ENCODE measurements at regions not wholly inside any gene's neighbourhood (a gene's known extent, or its start where the extent isn't known, plus 50 kb on each side); places are given as distances from the start of the nearest gene placed in this dataset.

DNA sequence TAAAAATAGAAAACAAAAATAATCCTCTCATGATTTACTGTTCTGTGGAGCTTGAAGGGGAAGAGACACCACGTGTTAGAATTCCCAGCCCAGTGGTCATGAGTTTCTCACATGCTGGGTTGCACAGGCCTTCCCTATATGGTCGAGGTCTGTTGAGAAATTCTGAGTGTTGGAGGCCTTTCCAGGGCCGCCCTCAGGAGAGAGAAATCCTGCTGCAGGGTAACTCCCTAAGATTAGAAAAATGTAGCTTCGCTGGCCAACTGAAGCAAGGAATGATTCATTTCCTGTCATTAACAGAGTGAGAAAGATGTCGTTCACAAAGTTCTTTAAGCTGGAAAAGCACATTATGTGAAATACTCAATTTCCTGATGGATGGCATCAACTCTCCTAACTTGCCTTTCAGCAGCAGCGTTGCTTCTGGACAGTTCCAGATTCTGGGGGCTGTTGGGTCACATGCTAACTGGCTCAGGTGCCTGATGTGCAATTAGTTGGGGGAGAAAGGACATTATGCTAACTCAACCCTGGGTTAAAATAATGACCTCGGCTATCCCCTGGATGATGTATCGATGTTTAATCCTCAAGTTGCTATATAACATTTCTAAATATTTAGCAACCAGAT, 104.8 kb upstream of the CD180 start (continued):
- TF ChIP-seq JAZF1 (CRISPR knock-in tag; IDR thresholded peaks at IDR 0.05) (no peak), TEAD4 (CRISPR knock-in tag; IDR thresholded peaks at IDR 0.05) (no peak), KAT7 (CRISPR knock-in tag; IDR thresholded peaks at IDR 0.05; ENCODE audit: borderline replicate concordance) (no peak), ZNF219 (CRISPR knock-in tag; IDR thresholded peaks at IDR 0.05; ENCODE audit: borderline replicate concordance) (no peak), ELF4 (CRISPR knock-in tag; IDR thresholded peaks at IDR 0.05; ENCODE audit: low read depth) (no peak), CREM (CRISPR knock-in tag; IDR thresholded peaks at IDR 0.05) (no peak), ZNF138 (CRISPR knock-in tag; conservative IDR thresholded peaks at IDR 0.05) (no peak)
- TF ChIP-seq, protein P1, sequence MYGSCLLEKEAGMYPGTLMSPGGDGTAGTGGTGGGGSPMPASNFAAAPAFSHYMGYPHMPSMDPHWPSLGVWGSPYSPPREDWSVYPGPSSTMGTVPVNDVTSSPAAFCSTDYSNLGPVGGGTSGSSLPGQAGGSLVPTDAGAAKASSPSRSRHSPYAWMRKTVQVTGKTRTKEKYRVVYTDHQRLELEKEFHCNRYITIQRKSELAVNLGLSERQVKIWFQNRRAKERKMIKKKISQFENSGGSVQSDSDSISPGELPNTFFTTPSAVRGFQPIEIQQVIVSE (CRISPR knock-in tag; IDR thresholded peaks at IDR 0.05; ENCODE audit: borderline replicate concordance) = no peak
- TF ChIP-seq, protein P2, sequence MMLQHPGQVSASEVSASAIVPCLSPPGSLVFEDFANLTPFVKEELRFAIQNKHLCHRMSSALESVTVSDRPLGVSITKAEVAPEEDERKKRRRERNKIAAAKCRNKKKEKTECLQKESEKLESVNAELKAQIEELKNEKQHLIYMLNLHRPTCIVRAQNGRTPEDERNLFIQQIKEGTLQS (CRISPR knock-in tag; conservative IDR thresholded peaks at IDR 0.05) = no peak
- TF ChIP-seq, protein P3, sequence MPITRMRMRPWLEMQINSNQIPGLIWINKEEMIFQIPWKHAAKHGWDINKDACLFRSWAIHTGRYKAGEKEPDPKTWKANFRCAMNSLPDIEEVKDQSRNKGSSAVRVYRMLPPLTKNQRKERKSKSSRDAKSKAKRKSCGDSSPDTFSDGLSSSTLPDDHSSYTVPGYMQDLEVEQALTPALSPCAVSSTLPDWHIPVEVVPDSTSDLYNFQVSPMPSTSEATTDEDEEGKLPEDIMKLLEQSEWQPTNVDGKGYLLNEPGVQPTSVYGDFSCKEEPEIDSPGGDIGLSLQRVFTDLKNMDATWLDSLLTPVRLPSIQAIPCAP (CRISPR knock-in tag; IDR thresholded peaks at IDR 0.05) = no peak

DNA sequence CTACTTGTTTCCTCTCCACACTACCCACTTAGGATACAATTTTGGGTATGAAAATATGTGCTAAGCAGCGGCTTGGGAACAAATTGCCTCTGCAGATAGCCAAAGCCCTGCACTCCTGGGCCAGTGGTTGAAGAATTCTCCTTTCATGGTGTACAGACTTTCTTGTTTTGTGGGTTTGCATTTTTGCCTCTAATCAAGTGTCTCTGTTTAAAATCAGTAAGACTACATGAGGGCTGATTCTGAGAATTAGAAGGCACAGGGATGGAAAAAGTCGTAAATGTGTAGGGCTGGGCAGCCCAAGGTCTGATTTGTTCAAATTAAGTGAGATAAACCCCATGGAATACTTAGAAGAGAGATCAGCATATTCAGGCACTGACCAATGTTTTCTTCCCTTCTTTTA, 103.7 kb upstream of the CD180 start:
- Mint-ChIP-seq H3K4me1 (peaks cover 3% of the 10 kb centered on the region; the same call in 1 of the 2 replicates), H3K27ac (no peak overlapping the region), H3K9me3 (peaks cover 17% of the 10 kb centered on the region; the same call in 1 of the 2 replicates), H3K36me3 (no peaks in the 10 kb centered on the region), H3K27me3 (ENCODE audit: low read depth) (no peaks in the 10 kb centered on the region), H3K4me3 (no peak overlapping the region)
- ATAC-seq (no peak), DNase-seq (ENCODE audit: low spot score) (no peak)
- ChIA-PET POLR2A (no interaction called here), CTCF (no interaction called here)
- TF ChIP-seq RELA (CRISPR knock-in tag; IDR thresholded peaks at IDR 0.05; ENCODE audit: borderline replicate concordance) = no peak
- TF ChIP-seq OVOL2 (CRISPR knock-in tag; IDR thresholded peaks at IDR 0.05; ENCODE audit: borderline replicate concordance) = no peak
- TF ChIP-seq SP1 (CRISPR knock-in tag; conservative IDR thresholded peaks at IDR 0.05) = no peak
- TF ChIP-seq TEAD1 (CRISPR knock-in tag; IDR thresholded peaks at IDR 0.05) = no peak
- TF ChIP-seq, protein P4, sequence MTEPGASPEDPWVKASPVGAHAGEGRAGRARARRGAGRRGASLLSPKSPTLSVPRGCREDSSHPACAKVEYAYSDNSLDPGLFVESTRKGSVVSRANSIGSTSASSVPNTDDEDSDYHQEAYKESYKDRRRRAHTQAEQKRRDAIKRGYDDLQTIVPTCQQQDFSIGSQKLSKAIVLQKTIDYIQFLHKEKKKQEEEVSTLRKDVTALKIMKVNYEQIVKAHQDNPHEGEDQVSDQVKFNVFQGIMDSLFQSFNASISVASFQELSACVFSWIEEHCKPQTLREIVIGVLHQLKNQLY (CRISPR knock-in tag; IDR thresholded peaks at IDR 0.05) = no peak
- TF ChIP-seq, protein P5, sequence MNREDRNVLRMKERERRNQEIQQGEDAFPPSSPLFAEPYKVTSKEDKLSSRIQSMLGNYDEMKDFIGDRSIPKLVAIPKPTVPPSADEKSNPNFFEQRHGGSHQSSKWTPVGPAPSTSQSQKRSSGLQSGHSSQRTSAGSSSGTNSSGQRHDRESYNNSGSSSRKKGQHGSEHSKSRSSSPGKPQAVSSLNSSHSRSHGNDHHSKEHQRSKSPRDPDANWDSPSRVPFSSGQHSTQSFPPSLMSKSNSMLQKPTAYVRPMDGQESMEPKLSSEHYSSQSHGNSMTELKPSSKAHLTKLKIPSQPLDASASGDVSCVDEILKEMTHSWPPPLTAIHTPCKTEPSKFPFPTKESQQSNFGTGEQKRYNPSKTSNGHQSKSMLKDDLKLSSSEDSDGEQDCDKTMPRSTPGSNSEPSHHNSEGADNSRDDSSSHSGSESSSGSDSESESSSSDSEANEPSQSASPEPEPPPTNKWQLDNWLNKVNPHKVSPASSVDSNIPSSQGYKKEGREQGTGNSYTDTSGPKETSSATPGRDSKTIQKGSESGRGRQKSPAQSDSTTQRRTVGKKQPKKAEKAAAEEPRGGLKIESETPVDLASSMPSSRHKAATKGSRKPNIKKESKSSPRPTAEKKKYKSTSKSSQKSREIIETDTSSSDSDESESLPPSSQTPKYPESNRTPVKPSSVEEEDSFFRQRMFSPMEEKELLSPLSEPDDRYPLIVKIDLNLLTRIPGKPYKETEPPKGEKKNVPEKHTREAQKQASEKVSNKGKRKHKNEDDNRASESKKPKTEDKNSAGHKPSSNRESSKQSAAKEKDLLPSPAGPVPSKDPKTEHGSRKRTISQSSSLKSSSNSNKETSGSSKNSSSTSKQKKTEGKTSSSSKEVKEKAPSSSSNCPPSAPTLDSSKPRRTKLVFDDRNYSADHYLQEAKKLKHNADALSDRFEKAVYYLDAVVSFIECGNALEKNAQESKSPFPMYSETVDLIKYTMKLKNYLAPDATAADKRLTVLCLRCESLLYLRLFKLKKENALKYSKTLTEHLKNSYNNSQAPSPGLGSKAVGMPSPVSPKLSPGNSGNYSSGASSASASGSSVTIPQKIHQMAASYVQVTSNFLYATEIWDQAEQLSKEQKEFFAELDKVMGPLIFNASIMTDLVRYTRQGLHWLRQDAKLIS (CRISPR knock-in tag; IDR thresholded peaks at IDR 0.05; ENCODE audit: borderline replicate concordance) = no peak
- TF ChIP-seq, protein P6, sequence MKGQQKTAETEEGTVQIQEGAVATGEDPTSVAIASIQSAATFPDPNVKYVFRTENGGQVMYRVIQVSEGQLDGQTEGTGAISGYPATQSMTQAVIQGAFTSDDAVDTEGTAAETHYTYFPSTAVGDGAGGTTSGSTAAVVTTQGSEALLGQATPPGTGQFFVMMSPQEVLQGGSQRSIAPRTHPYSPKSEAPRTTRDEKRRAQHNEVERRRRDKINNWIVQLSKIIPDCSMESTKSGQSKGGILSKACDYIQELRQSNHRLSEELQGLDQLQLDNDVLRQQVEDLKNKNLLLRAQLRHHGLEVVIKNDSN (CRISPR knock-in tag; IDR thresholded peaks at IDR 0.05) = no peak
- no peak for TF ChIP-seq GRHL2 (CRISPR knock-in tag; IDR thresholded peaks at IDR 0.05; ENCODE audit: insufficient replicate concordance, severe bottlenecking)
- TF ChIP-seq ATF1 (CRISPR knock-in tag; IDR thresholded peaks at IDR 0.05) = no peak
- TF ChIP-seq NR3C1 (CRISPR knock-in tag; conservative IDR thresholded peaks at IDR 0.05; ENCODE audit: low read depth) = no peak
- no peak for TF ChIP-seq FOXJ3 (CRISPR knock-in tag; IDR thresholded peaks at IDR 0.05; ENCODE audit: borderline replicate concordance)
- no peak for TF ChIP-seq JAZF1 (CRISPR knock-in tag; IDR thresholded peaks at IDR 0.05)
- no peak for TF ChIP-seq KAT7 (CRISPR knock-in tag; IDR thresholded peaks at IDR 0.05; ENCODE audit: borderline replicate concordance)
- TF ChIP-seq, protein P7, sequence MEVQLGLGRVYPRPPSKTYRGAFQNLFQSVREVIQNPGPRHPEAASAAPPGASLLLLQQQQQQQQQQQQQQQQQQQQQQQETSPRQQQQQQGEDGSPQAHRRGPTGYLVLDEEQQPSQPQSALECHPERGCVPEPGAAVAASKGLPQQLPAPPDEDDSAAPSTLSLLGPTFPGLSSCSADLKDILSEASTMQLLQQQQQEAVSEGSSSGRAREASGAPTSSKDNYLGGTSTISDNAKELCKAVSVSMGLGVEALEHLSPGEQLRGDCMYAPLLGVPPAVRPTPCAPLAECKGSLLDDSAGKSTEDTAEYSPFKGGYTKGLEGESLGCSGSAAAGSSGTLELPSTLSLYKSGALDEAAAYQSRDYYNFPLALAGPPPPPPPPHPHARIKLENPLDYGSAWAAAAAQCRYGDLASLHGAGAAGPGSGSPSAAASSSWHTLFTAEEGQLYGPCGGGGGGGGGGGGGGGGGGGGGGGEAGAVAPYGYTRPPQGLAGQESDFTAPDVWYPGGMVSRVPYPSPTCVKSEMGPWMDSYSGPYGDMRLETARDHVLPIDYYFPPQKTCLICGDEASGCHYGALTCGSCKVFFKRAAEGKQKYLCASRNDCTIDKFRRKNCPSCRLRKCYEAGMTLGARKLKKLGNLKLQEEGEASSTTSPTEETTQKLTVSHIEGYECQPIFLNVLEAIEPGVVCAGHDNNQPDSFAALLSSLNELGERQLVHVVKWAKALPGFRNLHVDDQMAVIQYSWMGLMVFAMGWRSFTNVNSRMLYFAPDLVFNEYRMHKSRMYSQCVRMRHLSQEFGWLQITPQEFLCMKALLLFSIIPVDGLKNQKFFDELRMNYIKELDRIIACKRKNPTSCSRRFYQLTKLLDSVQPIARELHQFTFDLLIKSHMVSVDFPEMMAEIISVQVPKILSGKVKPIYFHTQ (CRISPR knock-in tag; IDR thresholded peaks at IDR 0.05) = no peak
- no peak for TF ChIP-seq TCF7 (CRISPR knock-in tag; IDR thresholded peaks at IDR 0.05; ENCODE audit: low read depth)
- no peak for TF ChIP-seq IRF2 (CRISPR knock-in tag; IDR thresholded peaks at IDR 0.05; ENCODE audit: borderline replicate concordance, low read depth)
- TF ChIP-seq MXD4 (CRISPR knock-in tag; IDR thresholded peaks at IDR 0.05; ENCODE audit: borderline replicate concordance) = no peak
- TF ChIP-seq, protein P8, sequence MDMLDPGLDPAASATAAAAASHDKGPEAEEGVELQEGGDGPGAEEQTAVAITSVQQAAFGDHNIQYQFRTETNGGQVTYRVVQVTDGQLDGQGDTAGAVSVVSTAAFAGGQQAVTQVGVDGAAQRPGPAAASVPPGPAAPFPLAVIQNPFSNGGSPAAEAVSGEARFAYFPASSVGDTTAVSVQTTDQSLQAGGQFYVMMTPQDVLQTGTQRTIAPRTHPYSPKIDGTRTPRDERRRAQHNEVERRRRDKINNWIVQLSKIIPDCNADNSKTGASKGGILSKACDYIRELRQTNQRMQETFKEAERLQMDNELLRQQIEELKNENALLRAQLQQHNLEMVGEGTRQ (CRISPR knock-in tag; IDR thresholded peaks at IDR 0.05) = no peak

Data from WTC11 (cell line).